CD14-positive monocyte (primary cell): ENCODE measurements at regions not wholly inside any gene's neighbourhood (a gene's known extent, or its start where the extent isn't known, plus 50 kb on each side); places are given as distances from the start of the nearest gene placed in this dataset.

ENCODE experiments used
- DNase-seq, 3 donors: peaks; one replicate each; pipeline ENCODE4 v3.0.0-alpha.2; 2011 to 2022
- H2AFZ ChIP-seq: 2 replicates; pipeline ENCODE4 v1.6.0; 2012; ENCODE audit warnings: mild to moderate bottlenecking, low read depth, low read length, inconsistent platforms; ENCODE audit not compliant: insufficient read depth, poor library complexity, severe bottlenecking
- H3K27ac ChIP-seq, 2 donors: 1 replicate in 1 of 2; 2 replicates in 1 of 2; pipeline ENCODE4 v1.5.1; 2012 to 2013; ENCODE audit warnings: low read length in 2 of 2, control low read depth in 1 of 2, inconsistent platforms in 1 of 2, low read depth in 1 of 2, mild to moderate bottlenecking in 1 of 2
- H3K27me3 ChIP-seq, 2 donors: one replicate each; pipeline versions ENCODE4 v1.6.0 to v1.6.1; 2011 to 2013; ENCODE audit warnings: low read length in 2 of 2; ENCODE audit not compliant: control insufficient read depth in 2 of 2, insufficient read depth in 2 of 2
- H3K36me3 ChIP-seq, 2 donors: replicated peaks in 1 of 2; 1 replicate in 1 of 2; 2 replicates in 1 of 2; pipeline versions ENCODE4 v1.5.1 to v1.6.1; 2012 to 2013; ENCODE audit warnings: low read length in 2 of 2, control low read depth in 1 of 2, inconsistent platforms in 1 of 2, mild to moderate bottlenecking in 1 of 2; ENCODE audit not compliant: insufficient read depth in 2 of 2, control insufficient read depth in 1 of 2
- H3K4me1 ChIP-seq, 2 donors: 1 replicate in 1 of 2; 2 replicates in 1 of 2; pipeline versions ENCODE4 v1.5.1 to v1.6.1; 2012 to 2013; ENCODE audit warnings: low read length in 2 of 2, control low read depth in 1 of 2, inconsistent platforms in 1 of 2, mild to moderate bottlenecking in 1 of 2, moderate library complexity in 1 of 2; ENCODE audit not compliant: insufficient read depth in 2 of 2, control insufficient read depth in 1 of 2
- H3K4me2 ChIP-seq: replicated peaks from 2 replicates; pipeline ENCODE3; 2012; ENCODE audit warnings: low read length, moderate library complexity, mild to moderate bottlenecking; ENCODE audit not compliant: poor library complexity, severe bottlenecking; ENCODE audit errors: extremely low read depth
- H3K4me3 ChIP-seq, 3 experiments: fragments of 200-600 bp in 1 of 3; sonication (generic) in 1 of 3; replicated peaks in 1 of 3; 1 replicate in 2 of 3; 2 replicates in 1 of 3; pipeline ENCODE4 v1.5.1; 2011 to 2013; ENCODE audit warnings: low read length in 3 of 3, mild to moderate bottlenecking in 3 of 3, control low read depth in 2 of 3, low read depth in 2 of 3, inconsistent platforms in 1 of 3, moderate library complexity in 1 of 3
- H3K79me2 ChIP-seq: 2 replicates; pipeline ENCODE4 v1.6.0; 2012; ENCODE audit warnings: mild to moderate bottlenecking, control low read depth, inconsistent platforms, low read length, moderate library complexity; ENCODE audit not compliant: insufficient read depth
- H3K9ac ChIP-seq: 2 replicates; pipeline ENCODE4 v1.6.0; 2017; ENCODE audit warnings: low read length, mild to moderate bottlenecking; ENCODE audit not compliant: insufficient read depth, poor library complexity, severe bottlenecking
- H3K9me3 ChIP-seq, 2 donors: replicated peaks in 1 of 2; 1 replicate in 1 of 2; 2 replicates in 1 of 2; pipeline versions ENCODE4 v1.5.1 to v1.6.1; 2012 to 2013; ENCODE audit warnings: low read length in 2 of 2, control low read depth in 1 of 2; ENCODE audit not compliant: control insufficient read depth in 1 of 2, insufficient read depth in 1 of 2
- H4K20me1 ChIP-seq: 2 replicates; pipeline ENCODE4 v1.6.0; 2012; ENCODE audit warnings: mild to moderate bottlenecking, low read length, control low read depth, moderate library complexity; ENCODE audit not compliant: insufficient read depth
- H3K27ac Mint-ChIP-seq, 7 donors: one replicate each; pipeline ENCODE4 v1.8.0; 2020; ENCODE audit warnings: mild to moderate bottlenecking in 7 of 7, mixed read lengths in 7 of 7, moderate library complexity in 6 of 7, inconsistent platforms in 2 of 7
- H3K27me3 Mint-ChIP-seq, 3 donors: one replicate each; pipeline ENCODE4 v1.8.0; 2021 to 2022; ENCODE audit warnings: low read depth in 3 of 3, mild to moderate bottlenecking in 3 of 3, mixed read lengths in 3 of 3, moderate library complexity in 3 of 3, inconsistent platforms in 1 of 3
- H3K36me3 Mint-ChIP-seq, 2 donors: one replicate each; pipeline ENCODE4 v1.8.0; 2020; ENCODE audit warnings: mixed read lengths in 2 of 2, inconsistent platforms in 1 of 2, mild to moderate bottlenecking in 1 of 2
- H3K4me1 Mint-ChIP-seq: one replicate; pipeline ENCODE4 v1.8.0; 2020; ENCODE audit warnings: mild to moderate bottlenecking, mixed read lengths
- H3K4me3 Mint-ChIP-seq, 2 donors: one replicate each; pipeline ENCODE4 v1.8.0; 2020; ENCODE audit warnings: mild to moderate bottlenecking in 2 of 2, mixed read lengths in 2 of 2, moderate library complexity in 1 of 2
- H3K9me3 Mint-ChIP-seq, 7 donors: one replicate each; pipeline ENCODE4 v1.8.0; 2020 to 2022; ENCODE audit warnings: mixed read lengths in 7 of 7, mild to moderate bottlenecking in 6 of 7, moderate library complexity in 6 of 7, inconsistent platforms in 2 of 7
- CTCF ChIP-seq: fragments of 200-600 bp; IDR thresholded peaks from one replicate; pipeline ENCODE4 v1.8.0; 2022; ENCODE audit warnings: antibody characterized with exemption, mild to moderate bottlenecking
- WGBS: methylation state at CpG from one replicate; pipeline ENCODE4 v1.1.5; 2013; ENCODE audit warnings: missing lambda C conversion rate; ENCODE audit not compliant: insufficient coverage; 5-methylcytosine and 5-hydroxymethylcytosine counted together
- intact Hi-C, 2 donors: fragments of 100-400 bp; cut with micrococcal nuclease; formaldehyde crosslinking; loops; one replicate each; pipeline versions ENCODE4 v1.15.0 to v1.15.1; 2023

- H4K20me1 ChIP-seq, result no peaks in the 10 kb centered on the region
- Mint-ChIP-seq H3K9me3 (peaks cover 0 to 6% (median 0%) of the 10 kb centered on the region in 7 donors), H3K36me3 (no peaks in the 10 kb centered on the region), H3K27ac (no peak overlapping the region), H3K27me3 (peaks cover 0 to 2% (median 0%) of the 10 kb centered on the region in 3 donors), H3K4me1 (no peaks in the 10 kb centered on the region), H3K4me3 (no peak overlapping the region)
- no peak overlapping the region for H3K4me2 ChIP-seq
- no peaks in the 10 kb centered on the region for H3K36me3 ChIP-seq
- TF ChIP-seq CTCF, result no peak
- H3K27ac ChIP-seq, result no peak overlapping the region
- no peak overlapping the region for H2AFZ ChIP-seq
- no peaks in the 10 kb centered on the region for H3K79me2 ChIP-seq
- no peaks in the 10 kb centered on the region for H3K9me3 ChIP-seq
- intact Hi-C loops, result no loop called here
- no peak overlapping the region for H3K4me3 ChIP-seq
- no peak for DNase-seq
- no peak overlapping the region for H3K9ac ChIP-seq
- H3K27me3 ChIP-seq, result no peaks in the 10 kb centered on the region
- no CpG with 5 or more reads among the region's 2 CpGs for WGBS
- no peaks in the 10 kb centered on the region for H3K4me1 ChIP-seq
Measured at GRCh38 chr2:234827096-234827860, 124.5 kb upstream of the SH3BP4 start.

DNA sequence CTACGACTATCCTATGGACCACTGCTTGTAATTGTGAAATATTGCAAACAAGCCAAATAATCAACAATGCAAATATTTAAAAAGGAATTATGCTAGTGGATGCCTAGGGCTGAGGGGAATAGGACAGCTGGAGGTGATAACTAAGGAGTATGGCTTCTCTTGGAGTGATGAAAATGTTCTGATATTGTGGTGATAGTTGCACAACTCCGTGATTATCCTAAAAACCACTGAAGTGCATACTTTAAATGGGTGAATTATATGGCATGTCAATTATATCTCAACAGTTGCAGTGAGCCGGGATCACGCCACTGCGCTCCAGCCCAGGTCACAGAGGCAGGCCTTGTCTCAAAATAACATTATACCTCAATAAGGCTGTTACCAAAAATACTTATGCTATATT is 125.1 kb upstream of the SH3BP4 start:
- no peak overlapping the region for H3K27ac Mint-ChIP-seq

More for the DNA sequence above, 125.1 kb upstream of the SH3BP4 start:
- Histone ChIP-seq H3K36me3 (no peaks in the 10 kb centered on the region), H2AFZ (no peak overlapping the region), H3K4me2 (no peak overlapping the region), H3K27me3 (no peaks in the 10 kb centered on the region), H3K79me2 (no peaks in the 10 kb centered on the region), H3K9ac (no peak overlapping the region), H4K20me1 (no peaks in the 10 kb centered on the region), H3K4me3 (no peak overlapping the region), H3K9me3 (no peaks in the 10 kb centered on the region), H3K27ac (no peak overlapping the region), H3K4me1 (no peaks in the 10 kb centered on the region)
- Mint-ChIP-seq H3K9me3 (peaks cover 0 to 6% (median 0%) of the 10 kb centered on the region in 7 donors), H3K4me3 (no peak overlapping the region), H3K27me3 (peaks cover 0 to 2% (median 0%) of the 10 kb centered on the region in 3 donors), H3K4me1 (no peaks in the 10 kb centered on the region), H3K36me3 (no peaks in the 10 kb centered on the region)
- no CpG with 5 or more reads among the region's 5 CpGs for WGBS
- no peak for TF ChIP-seq CTCF
- no peak for DNase-seq
- intact Hi-C loops, result no loop called here
